HEK293T (cell line): ENCODE measurements at regions not wholly inside any gene's neighbourhood (a gene's known extent, or its start where the extent isn't known, plus 50 kb on each side); places are given as distances from the start of the nearest gene placed in this dataset.

Experiments
- CTCF ChIA-PET: fragments of 350-600 bp; formaldehyde crosslinking; extraction: SDS; loops from one replicate; lab custom pipeline; 2021; ENCODE audit warnings: antibody characterized with exemption, inconsistent platforms; lab: Yijun Ruan, JAX
- POLR2A ChIA-PET: fragments of 350-600 bp; formaldehyde crosslinking; extraction: SDS; loops from one replicate; lab custom pipeline; 2020; ENCODE audit warnings: antibody characterized with exemption, inconsistent platforms; lab: Yijun Ruan, JAX
- DNase-seq: peaks from one replicate; pipeline ENCODE4 v3.0.0; 2012; ENCODE audit warnings: mixed read lengths; ENCODE audit errors: extremely low spot score
- ARNT ChIP-seq: fragments of 450-650 bp; IDR thresholded peaks from 2 replicates; pipeline ENCODE4 v1.6.1; 2017; ENCODE audit warnings: mild to moderate bottlenecking
- BHLHE40 ChIP-seq: fragments of 450-650 bp; IDR thresholded peaks from 2 replicates; pipeline ENCODE4 v1.6.1; 2016; ENCODE audit warnings: mild to moderate bottlenecking, moderate library complexity, borderline replicate concordance
- CTBP1 ChIP-seq: fragments of 450-650 bp; IDR thresholded peaks from 2 replicates; pipeline ENCODE4 v1.6.1; 2016; ENCODE audit warnings: borderline replicate concordance
- ELF4 ChIP-seq: fragments of 450-650 bp; IDR thresholded peaks from 2 replicates; pipeline ENCODE4 v1.6.1; 2017; ENCODE audit warnings: antibody characterized with exemption
- FOXA1 ChIP-seq: fragments of 450-650 bp; IDR thresholded peaks from 2 replicates; pipeline ENCODE4 v1.6.1; 2016; ENCODE audit warnings: mild to moderate bottlenecking
- FOXK2 ChIP-seq: fragments of 450-650 bp; IDR thresholded peaks from 2 replicates; pipeline ENCODE4 v1.6.1; 2016; ENCODE audit warnings: mild to moderate bottlenecking
- FOXM1 ChIP-seq: fragments of 450-650 bp; IDR thresholded peaks from 2 replicates; pipeline ENCODE4 v1.6.1; 2017; ENCODE audit warnings: mild to moderate bottlenecking, borderline replicate concordance
- HDGF ChIP-seq: fragments of 450-650 bp; IDR thresholded peaks from 2 replicates; pipeline ENCODE4 v1.6.1; 2017; ENCODE audit warnings: antibody characterized with exemption, borderline replicate concordance
- L3MBTL2 ChIP-seq: fragments of 450-650 bp; conservative IDR thresholded peaks from 2 replicates; pipeline ENCODE4 v1.6.1; 2016; ENCODE audit warnings: mild to moderate bottlenecking
- LEF1 ChIP-seq: fragments of 450-650 bp; IDR thresholded peaks from 2 replicates; pipeline ENCODE4 v1.6.1; 2017; ENCODE audit warnings: mild to moderate bottlenecking, borderline replicate concordance
- NFRKB ChIP-seq: fragments of 450-650 bp; IDR thresholded peaks from 2 replicates; pipeline ENCODE4 v1.6.1; 2016; ENCODE audit warnings: mild to moderate bottlenecking, moderate library complexity
- SP1 ChIP-seq: fragments of 450-650 bp; IDR thresholded peaks from 2 replicates; pipeline ENCODE4 v1.6.1; 2017
- SUZ12 ChIP-seq: fragments of 450-650 bp; IDR thresholded peaks from 2 replicates; pipeline ENCODE4 v1.6.1; 2016; ENCODE audit warnings: mild to moderate bottlenecking
- TARDBP ChIP-seq: fragments of 450-650 bp; IDR thresholded peaks from 2 replicates; pipeline ENCODE4 v1.6.1; 2016
- ZNF384 ChIP-seq: fragments of 450-650 bp; IDR thresholded peaks from 2 replicates; pipeline ENCODE4 v1.6.1; 2016
- TF ChIP-seq, protein P1 (sequence below): fragments of 450-650 bp; IDR thresholded peaks from 2 replicates; pipeline ENCODE4 v1.6.1; 2016

DNA sequence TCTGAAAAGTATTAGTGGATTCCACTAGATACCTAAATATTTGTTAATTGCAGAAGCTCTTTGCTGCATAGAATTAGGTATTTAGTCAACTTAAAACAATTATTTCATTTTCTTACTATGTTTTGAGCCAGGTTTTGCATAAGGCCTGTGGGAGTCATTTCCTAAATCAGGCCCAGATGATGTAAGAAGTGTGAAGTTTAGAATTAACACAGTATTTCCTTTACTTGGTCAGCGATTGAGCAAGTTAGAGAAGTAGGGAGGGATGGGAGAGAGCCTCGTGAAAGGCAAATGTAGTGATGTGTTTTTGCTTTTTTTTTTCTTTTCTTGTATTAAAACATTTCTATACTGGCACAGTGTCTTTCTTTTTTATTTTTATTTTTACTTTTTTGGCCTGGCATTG lies 711.1 kb downstream of the HDGFL1 start:
- TF ChIP-seq FOXA1, result no peak
- no peak for TF ChIP-seq ARNT
- TF ChIP-seq HDGF, result no peak
- no peak for TF ChIP-seq FOXM1
- TF ChIP-seq FOXK2, result no peak
- no peak for TF ChIP-seq BHLHE40
- TF ChIP-seq TARDBP, result no peak
- TF ChIP-seq ELF4, result no peak
- TF ChIP-seq L3MBTL2, result no peak
- no peak for TF ChIP-seq LEF1
- no peak for TF ChIP-seq CTBP1
- TF ChIP-seq, protein P1, sequence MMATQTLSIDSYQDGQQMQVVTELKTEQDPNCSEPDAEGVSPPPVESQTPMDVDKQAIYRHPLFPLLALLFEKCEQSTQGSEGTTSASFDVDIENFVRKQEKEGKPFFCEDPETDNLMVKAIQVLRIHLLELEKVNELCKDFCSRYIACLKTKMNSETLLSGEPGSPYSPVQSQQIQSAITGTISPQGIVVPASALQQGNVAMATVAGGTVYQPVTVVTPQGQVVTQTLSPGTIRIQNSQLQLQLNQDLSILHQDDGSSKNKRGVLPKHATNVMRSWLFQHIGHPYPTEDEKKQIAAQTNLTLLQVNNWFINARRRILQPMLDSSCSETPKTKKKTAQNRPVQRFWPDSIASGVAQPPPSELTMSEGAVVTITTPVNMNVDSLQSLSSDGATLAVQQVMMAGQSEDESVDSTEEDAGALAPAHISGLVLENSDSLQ, result no peak
- TF ChIP-seq ZNF384, result no peak
- TF ChIP-seq SP1, result no peak
- TF ChIP-seq SUZ12, result no peak
- TF ChIP-seq NFRKB, result no peak
- ChIA-PET CTCF (no interaction called here), POLR2A (no interaction called here)
- no peak for DNase-seq

DNA sequence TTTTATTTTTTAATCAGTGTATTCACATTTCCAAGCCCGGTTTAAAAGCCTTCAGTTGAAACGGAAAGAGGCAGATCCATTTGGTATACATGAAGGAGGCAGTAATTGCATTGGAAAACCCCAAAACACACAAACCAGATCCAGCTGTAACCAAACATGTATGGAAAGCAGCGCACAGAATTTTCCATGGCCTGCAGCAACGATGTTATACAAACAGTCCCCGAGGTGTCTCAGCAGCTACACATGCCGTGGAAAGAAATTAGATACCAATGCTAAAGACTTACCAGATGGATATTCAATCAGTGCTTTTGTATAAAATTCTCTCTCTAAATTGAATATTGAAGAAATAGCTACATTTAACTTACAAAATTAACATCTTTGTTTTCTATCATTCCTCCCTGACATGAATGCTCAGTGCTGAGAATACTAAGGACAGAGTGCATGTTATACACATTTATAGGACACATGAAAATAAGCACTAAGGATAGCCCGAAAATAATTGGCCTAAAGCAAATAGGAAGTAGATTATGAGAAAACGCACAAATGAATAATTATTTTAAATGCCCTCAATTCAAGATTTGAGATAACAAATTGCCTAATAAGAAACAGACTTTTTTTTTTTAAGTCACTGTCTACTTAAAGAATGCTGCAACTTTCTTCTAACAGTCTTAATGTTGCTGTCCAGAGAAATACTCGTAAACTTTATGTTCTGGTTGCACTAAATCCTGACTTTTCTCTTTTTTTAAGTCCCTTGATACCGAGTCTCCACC lies 713.1 kb downstream of the HDGFL1 start:
- ChIA-PET POLR2A (no interaction called here), CTCF (no interaction called here)
- no peak for TF ChIP-seq SUZ12
- no peak for TF ChIP-seq FOXM1
- TF ChIP-seq BHLHE40, result no peak
- DNase-seq, result no peak

DNA sequence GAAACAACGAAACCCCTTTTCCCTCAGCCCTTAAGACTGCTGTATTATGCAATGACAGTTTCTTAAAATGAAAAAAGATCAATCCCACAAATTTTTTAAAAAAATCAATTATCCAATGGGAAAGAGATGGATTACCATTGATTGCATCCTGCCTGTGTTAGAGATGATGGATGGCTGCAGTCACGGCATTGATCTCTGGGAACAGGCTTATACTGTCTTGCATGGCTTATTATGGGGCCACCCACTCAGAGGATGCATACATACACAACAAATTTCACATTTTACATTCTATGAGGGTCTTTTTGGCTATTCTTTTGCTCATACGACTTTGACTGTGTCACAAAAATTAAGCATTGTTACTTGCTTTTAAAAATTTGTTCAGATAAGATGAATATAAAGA lies 724.3 kb downstream of the HDGFL1 start:
- no peak for DNase-seq
- no peak for TF ChIP-seq BHLHE40
- TF ChIP-seq ELF4, result no peak
- no peak for TF ChIP-seq SP1
- TF ChIP-seq ARNT, result no peak
- no peak for TF ChIP-seq CTBP1
- no peak for TF ChIP-seq HDGF
- no peak for TF ChIP-seq FOXA1
- no peak for TF ChIP-seq TARDBP
- TF ChIP-seq FOXK2, result no peak
- no peak for TF ChIP-seq NFRKB
- TF ChIP-seq SUZ12, result no peak
- POLR2A ChIA-PET, result no interaction called here
- CTCF ChIA-PET, result no interaction called here

- ChIA-PET CTCF (no interaction called here), POLR2A (no interaction called here)
- DNase-seq, result no peak
- TF ChIP-seq FOXA1 (no peak), ELF4 (no peak), LEF1 (no peak), NFRKB (no peak), FOXM1 (no peak), CTBP1 (no peak), TARDBP (no peak), BHLHE40 (no peak), FOXK2 (no peak), HDGF (no peak), SUZ12 (no peak), ARNT (no peak), L3MBTL2 (no peak), ZNF384 (no peak)
- TF ChIP-seq, protein P1, result no peak
Measured at GRCh38 chr6:23301556-23301955, 732.2 kb downstream of the HDGFL1 start.

GRCh38 chr6:23302514-23302913 lies 733.1 kb downstream of the HDGFL1 start:
- no peak for TF ChIP-seq SUZ12
- TF ChIP-seq SP1, result no peak
- TF ChIP-seq CTBP1, result no peak
- TF ChIP-seq FOXK2, result no peak
- TF ChIP-seq L3MBTL2, result no peak
- no peak for TF ChIP-seq LEF1
- no peak for TF ChIP-seq FOXA1
- TF ChIP-seq HDGF, result no peak
- TF ChIP-seq NFRKB, result no peak
- TF ChIP-seq, protein P1, result no peak
- no peak for TF ChIP-seq ZNF384
- no peak for TF ChIP-seq ELF4
- no peak for TF ChIP-seq ARNT
- no peak for TF ChIP-seq FOXM1
- TF ChIP-seq TARDBP, result no peak
- TF ChIP-seq BHLHE40, result no peak
- POLR2A ChIA-PET, result no interaction called here
- CTCF ChIA-PET, result no interaction called here
- DNase-seq, result no peak

DNA sequence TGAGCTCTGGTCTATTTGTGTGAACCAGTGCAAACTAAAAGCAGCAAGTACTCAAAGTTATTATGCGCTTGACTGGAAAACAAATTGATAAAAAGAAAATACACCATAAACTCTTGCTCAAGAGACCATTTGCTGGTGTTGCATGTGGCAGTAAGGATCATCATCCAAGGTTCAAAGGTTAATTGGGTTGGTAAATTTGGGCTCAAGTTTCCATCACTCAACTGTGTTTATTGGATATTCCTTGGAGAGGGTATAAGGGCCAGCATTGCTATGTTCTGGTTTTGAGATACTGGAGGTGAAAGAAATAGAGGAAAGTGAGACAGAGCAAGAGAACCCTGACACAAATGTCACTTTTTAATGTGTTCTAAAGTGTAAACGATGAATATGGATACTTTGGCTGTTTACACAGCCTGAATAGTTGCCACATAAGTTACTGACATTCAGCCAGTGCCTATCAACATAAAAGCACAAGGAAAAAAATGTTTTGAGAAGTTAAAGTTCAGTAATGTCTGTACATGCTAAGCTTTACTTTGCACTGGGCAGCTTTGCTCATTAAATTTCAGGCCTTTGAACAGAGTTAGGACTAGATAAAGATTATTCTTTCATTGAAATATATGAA lies 736.1 kb downstream of the HDGFL1 start:
- POLR2A ChIA-PET, result no interaction called here
- no peak for DNase-seq
- CTCF ChIA-PET, result no interaction called here
- no peak for TF ChIP-seq TARDBP
- no peak for TF ChIP-seq FOXK2
- no peak for TF ChIP-seq SP1
- TF ChIP-seq ELF4, result no peak
- no peak for TF ChIP-seq SUZ12
- no peak for TF ChIP-seq CTBP1
